ENCODE measurements at regions not wholly inside any gene's neighbourhood (a gene's known extent, or its start where the extent isn't known, plus 50 kb on each side); places are given as distances from the start of the nearest gene placed in this dataset.
"Not testable (repeated sequence)": the region's sequence is repeated elsewhere in the genome, so short reads cannot be mapped to it uniquely, and the experiment has no call there.

GRCh38 chr17:52846767-52847166, 688.3 kb upstream of the CA10 start:
- not testable (repeated sequence) for H3K4me3 ChIP-seq (ENCODE audit: low read depth, low read length); H3K36me3 ChIP-seq (ENCODE audit: control insufficient read depth, insufficient read depth, low read length); H3K4me1 ChIP-seq (ENCODE audit: control insufficient read depth, insufficient read depth, low read length); H3K9ac ChIP-seq (ENCODE audit: low read length); H3K27ac ChIP-seq (ENCODE audit: low read depth, low read length); H3K27me3 ChIP-seq (ENCODE audit: control insufficient read depth, insufficient read depth, low read length); H3K9me3 ChIP-seq (ENCODE audit: control insufficient read depth, insufficient read depth, low read depth, low read length)

DNA sequence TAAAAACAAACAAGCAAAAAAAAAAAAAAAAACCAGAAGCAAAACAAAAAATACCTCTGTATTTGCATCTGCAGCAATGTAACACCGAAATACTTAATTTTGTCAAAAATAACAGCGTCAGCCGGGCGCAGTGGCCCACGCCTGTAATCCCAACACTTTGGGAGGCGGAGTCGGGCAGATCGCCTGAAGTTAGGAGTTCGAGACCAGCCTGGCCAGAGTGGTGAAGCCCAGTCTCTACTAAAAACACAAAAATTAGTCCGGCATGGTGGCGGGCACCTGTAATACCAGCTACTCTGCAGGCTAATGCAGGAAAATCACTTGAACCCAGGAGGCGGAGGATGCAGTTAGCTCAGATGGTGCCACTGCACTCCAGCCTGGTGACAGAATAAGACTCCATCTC, 683.5 kb upstream of the CA10 start:
- no peaks in the 10 kb centered on the region for H3K36me3 ChIP-seq (ENCODE audit: control insufficient read depth, insufficient read depth, low read length)
- no peak overlapping the region for H3K4me3 ChIP-seq (ENCODE audit: low read depth, low read length)
- no peaks in the 10 kb centered on the region for H3K9me3 ChIP-seq (ENCODE audit: control insufficient read depth, insufficient read depth, low read depth, low read length)
- H3K9ac ChIP-seq (ENCODE audit: low read length): no peak overlapping the region
- H3K27ac ChIP-seq (ENCODE audit: low read depth, low read length): no peak overlapping the region
- H3K4me1 ChIP-seq (ENCODE audit: control insufficient read depth, insufficient read depth, low read length): no peaks in the 10 kb centered on the region
- no peaks in the 10 kb centered on the region for H3K27me3 ChIP-seq (ENCODE audit: control insufficient read depth, insufficient read depth, low read length)

GRCh38 chr17:52837492-52837891, 679.0 kb upstream of the CA10 start:
- no peaks in the 10 kb centered on the region for H3K4me1 ChIP-seq (ENCODE audit: control insufficient read depth, insufficient read depth, low read length)
- no peak overlapping the region for H3K4me3 ChIP-seq (ENCODE audit: low read depth, low read length)
- H3K9me3 ChIP-seq (ENCODE audit: control insufficient read depth, insufficient read depth, low read depth, low read length): no peaks in the 10 kb centered on the region
- no peak overlapping the region for H3K9ac ChIP-seq (ENCODE audit: low read length)
- no peaks in the 10 kb centered on the region for H3K36me3 ChIP-seq (ENCODE audit: control insufficient read depth, insufficient read depth, low read length)
- no peak overlapping the region for H3K27ac ChIP-seq (ENCODE audit: low read depth, low read length)
- no peaks in the 10 kb centered on the region for H3K27me3 ChIP-seq (ENCODE audit: control insufficient read depth, insufficient read depth, low read length)

- no peak overlapping the region for H3K27ac ChIP-seq (ENCODE audit: low read depth, low read length)
- 0 out of 2 replicates have a peak, but pooled peaks cover 2% of the 10 kb centered on the region for H3K9me3 ChIP-seq (ENCODE audit: control insufficient read depth, insufficient read depth, low read depth, low read length)
- no peaks in the 10 kb centered on the region for H3K4me1 ChIP-seq (ENCODE audit: control insufficient read depth, insufficient read depth, low read length)
- no peaks in the 10 kb centered on the region for H3K36me3 ChIP-seq (ENCODE audit: control insufficient read depth, insufficient read depth, low read length)
- no peak overlapping the region for H3K4me3 ChIP-seq (ENCODE audit: low read depth, low read length)
- no peaks in the 10 kb centered on the region for H3K27me3 ChIP-seq (ENCODE audit: control insufficient read depth, insufficient read depth, low read length)
- H3K9ac ChIP-seq (ENCODE audit: low read length): no peak overlapping the region
These were observed 673.0 kb upstream of the CA10 start for GRCh38 chr17:52831536-52831935.

DNA sequence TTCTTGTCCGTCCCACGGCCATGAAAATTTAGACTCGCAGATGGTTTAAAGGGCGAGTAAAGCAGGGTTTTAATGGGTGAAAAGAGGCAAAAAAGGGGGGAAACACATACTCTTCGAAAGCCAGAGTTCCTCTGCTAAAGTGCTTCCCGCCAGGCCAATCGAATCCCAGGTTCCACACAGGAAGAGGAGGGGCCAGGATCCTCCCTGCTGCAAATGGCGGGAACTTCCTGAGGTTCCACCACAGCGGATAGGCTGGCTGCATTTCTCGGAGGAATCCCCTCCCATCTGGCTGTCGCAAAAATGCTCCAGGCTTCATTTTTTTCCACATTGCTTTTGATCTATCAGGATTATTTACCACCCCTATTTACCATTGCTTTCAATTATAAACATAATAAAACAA, 670.1 kb upstream of the CA10 start:
- 0 out of 2 replicates have a peak, but pooled peaks cover 2% of the 10 kb centered on the region for H3K9me3 ChIP-seq (ENCODE audit: control insufficient read depth, insufficient read depth, low read depth, low read length)
- no peak overlapping the region for H3K4me3 ChIP-seq (ENCODE audit: low read depth, low read length)
- H3K4me1 ChIP-seq (ENCODE audit: control insufficient read depth, insufficient read depth, low read length): no peaks in the 10 kb centered on the region
- no peaks in the 10 kb centered on the region for H3K36me3 ChIP-seq (ENCODE audit: control insufficient read depth, insufficient read depth, low read length)
- no peak overlapping the region for H3K27ac ChIP-seq (ENCODE audit: low read depth, low read length)
- no peak overlapping the region for H3K9ac ChIP-seq (ENCODE audit: low read length)
- H3K27me3 ChIP-seq (ENCODE audit: control insufficient read depth, insufficient read depth, low read length): no peaks in the 10 kb centered on the region

DNA sequence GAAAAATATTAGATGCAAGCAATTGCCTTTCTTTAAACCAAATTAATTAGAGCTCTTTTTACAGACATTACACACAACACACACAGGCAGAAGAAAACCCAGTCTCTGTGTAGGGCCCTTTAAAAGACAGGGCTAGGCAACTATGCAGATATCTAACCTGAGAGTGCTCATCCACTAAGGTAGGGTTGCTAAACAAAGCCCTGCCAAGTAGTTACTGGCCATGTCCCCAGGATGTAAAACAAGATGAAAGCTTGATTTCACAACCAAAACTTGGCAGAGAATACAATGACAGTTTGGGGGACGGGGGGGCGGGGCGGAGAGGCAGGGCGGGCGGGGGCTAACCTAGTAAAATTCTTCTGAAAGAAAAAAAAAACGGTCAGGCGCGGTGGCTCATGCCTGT, 669.0 kb upstream of the CA10 start:
- no peaks in the 10 kb centered on the region for H3K27me3 ChIP-seq (ENCODE audit: control insufficient read depth, insufficient read depth, low read length)

GRCh38 chr17:52824542-52824941, 666.0 kb upstream of the CA10 start:
- Histone ChIP-seq H3K9me3 (ENCODE audit: control insufficient read depth, insufficient read depth, low read depth, low read length) (0 out of 2 replicates have a peak, but pooled peaks cover 2% of the 10 kb centered on the region), H3K36me3 (ENCODE audit: control insufficient read depth, insufficient read depth, low read length) (no peaks in the 10 kb centered on the region), H3K27me3 (ENCODE audit: control insufficient read depth, insufficient read depth, low read length) (no peaks in the 10 kb centered on the region), H3K9ac (ENCODE audit: low read length) (no peak overlapping the region), H3K27ac (ENCODE audit: low read depth, low read length) (no peak overlapping the region), H3K4me1 (ENCODE audit: control insufficient read depth, insufficient read depth, low read length) (no peaks in the 10 kb centered on the region), H3K4me3 (ENCODE audit: low read depth, low read length) (no peak overlapping the region)

More for the DNA sequence above, 669.0 kb upstream of the CA10 start:
- Histone ChIP-seq H3K4me1 (ENCODE audit: control insufficient read depth, insufficient read depth, low read length) (no peaks in the 10 kb centered on the region), H3K27ac (ENCODE audit: low read depth, low read length) (no peak overlapping the region), H3K4me3 (ENCODE audit: low read depth, low read length) (no peak overlapping the region), H3K9me3 (ENCODE audit: control insufficient read depth, insufficient read depth, low read depth, low read length) (0 out of 2 replicates have a peak, but pooled peaks cover 2% of the 10 kb centered on the region), H3K9ac (ENCODE audit: low read length) (no peak overlapping the region), H3K36me3 (ENCODE audit: control insufficient read depth, insufficient read depth, low read length) (no peaks in the 10 kb centered on the region)

DNA sequence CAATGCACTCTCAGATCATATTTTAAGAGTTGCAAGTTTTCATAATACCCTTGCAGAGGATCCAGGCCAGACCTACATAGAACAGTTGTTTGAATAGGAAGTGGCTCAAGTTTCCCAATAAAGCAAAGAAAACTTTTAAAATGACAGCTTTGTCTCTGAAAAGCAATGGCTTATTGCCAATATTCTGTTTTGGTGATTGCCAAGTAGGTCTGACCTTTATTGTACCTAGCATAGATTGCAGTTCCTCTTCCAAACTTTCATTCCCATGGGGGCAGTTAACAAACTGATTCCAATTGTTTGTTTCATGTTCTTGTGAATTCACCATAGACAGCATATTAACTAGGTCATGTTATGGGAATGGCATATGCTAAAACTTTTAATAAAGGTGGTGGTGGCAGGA, 664.6 kb upstream of the CA10 start:
- H3K4me3 ChIP-seq (ENCODE audit: low read depth, low read length): no peak overlapping the region
- no peaks in the 10 kb centered on the region for H3K9me3 ChIP-seq (ENCODE audit: control insufficient read depth, insufficient read depth, low read depth, low read length)
- no peak overlapping the region for H3K27ac ChIP-seq (ENCODE audit: low read depth, low read length)
- no peaks in the 10 kb centered on the region for H3K36me3 ChIP-seq (ENCODE audit: control insufficient read depth, insufficient read depth, low read length)
- H3K27me3 ChIP-seq (ENCODE audit: control insufficient read depth, insufficient read depth, low read length): no peaks in the 10 kb centered on the region
- H3K9ac ChIP-seq (ENCODE audit: low read length): no peak overlapping the region
- H3K4me1 ChIP-seq (ENCODE audit: control insufficient read depth, insufficient read depth, low read length): no peaks in the 10 kb centered on the region

DNA sequence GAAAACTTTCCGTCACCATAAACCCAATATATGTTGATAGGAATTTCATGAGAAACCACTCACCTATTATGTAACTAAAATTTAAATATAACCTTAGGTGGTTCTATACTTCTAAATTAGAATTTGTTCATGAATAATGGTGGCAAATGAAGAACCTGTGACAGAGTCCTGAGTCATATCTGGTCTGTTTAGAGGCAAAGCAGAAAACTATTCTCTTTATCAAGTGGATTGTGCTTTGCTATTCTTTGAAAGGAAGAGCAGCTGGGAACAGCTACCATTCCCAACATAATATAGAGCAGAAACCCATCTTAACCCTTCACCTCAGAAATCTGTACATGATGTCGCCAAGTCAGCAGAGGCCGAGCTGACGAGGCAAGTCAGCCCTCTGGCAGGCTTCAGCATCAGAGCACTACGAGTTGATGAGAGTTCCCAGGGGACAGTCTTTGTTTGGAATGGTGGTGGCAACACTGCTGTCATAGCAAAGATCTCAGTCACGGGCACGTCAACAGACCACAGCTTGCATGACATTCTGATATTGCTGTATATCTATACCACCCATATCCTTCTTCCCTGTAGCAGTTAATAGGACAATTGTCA, 631.9 kb upstream of the CA10 start:
- Histone ChIP-seq H3K9ac (ENCODE audit: low read length) (no peak overlapping the region), H3K4me1 (ENCODE audit: control insufficient read depth, insufficient read depth, low read length) (no peaks in the 10 kb centered on the region), H3K27ac (ENCODE audit: low read depth, low read length) (no peak overlapping the region), H3K36me3 (ENCODE audit: control insufficient read depth, insufficient read depth, low read length) (no peaks in the 10 kb centered on the region), H3K4me3 (ENCODE audit: low read depth, low read length) (no peak overlapping the region), H3K9me3 (ENCODE audit: control insufficient read depth, insufficient read depth, low read depth, low read length) (no peaks in the 10 kb centered on the region), H3K27me3 (ENCODE audit: control insufficient read depth, insufficient read depth, low read length) (no peaks in the 10 kb centered on the region)

DNA sequence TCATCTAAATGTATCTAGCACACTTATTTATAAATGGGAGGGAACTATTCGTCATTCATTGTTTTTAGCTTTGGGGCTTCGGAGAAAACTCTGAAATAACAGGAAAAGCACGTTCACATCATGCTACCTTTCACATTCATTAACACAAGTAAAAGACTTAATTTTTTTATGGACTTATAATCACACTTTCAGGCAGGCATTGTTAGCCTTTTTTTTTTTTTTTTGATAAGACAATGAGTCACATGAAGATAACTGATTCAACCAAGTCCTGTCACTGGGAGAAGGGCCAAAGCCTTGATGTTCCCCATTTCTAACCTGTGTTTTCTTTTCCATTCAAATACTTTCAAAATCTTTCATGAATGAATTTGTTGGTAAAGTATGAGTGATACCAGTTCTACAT, 631.3 kb upstream of the CA10 start:
- no peaks in the 10 kb centered on the region for H3K4me1 ChIP-seq (ENCODE audit: control insufficient read depth, insufficient read depth, low read length)
- no peak overlapping the region for H3K9ac ChIP-seq (ENCODE audit: low read length)
- no peaks in the 10 kb centered on the region for H3K36me3 ChIP-seq (ENCODE audit: control insufficient read depth, insufficient read depth, low read length)
- no peak overlapping the region for H3K4me3 ChIP-seq (ENCODE audit: low read depth, low read length)
- no peaks in the 10 kb centered on the region for H3K9me3 ChIP-seq (ENCODE audit: control insufficient read depth, insufficient read depth, low read depth, low read length)
- no peak overlapping the region for H3K27ac ChIP-seq (ENCODE audit: low read depth, low read length)
- H3K27me3 ChIP-seq (ENCODE audit: control insufficient read depth, insufficient read depth, low read length): no peaks in the 10 kb centered on the region

- Histone ChIP-seq H3K27me3 (ENCODE audit: control insufficient read depth, insufficient read depth, low read length) (no peaks in the 10 kb centered on the region; the same call in 1 of the 2 replicates), H3K9me3 (ENCODE audit: control insufficient read depth, insufficient read depth, low read depth, low read length) (no peaks in the 10 kb centered on the region), H3K4me1 (ENCODE audit: control insufficient read depth, insufficient read depth, low read length) (no peaks in the 10 kb centered on the region), H3K27ac (ENCODE audit: low read depth, low read length) (no peak overlapping the region), H3K9ac (ENCODE audit: low read length) (no peak overlapping the region), H3K36me3 (ENCODE audit: control insufficient read depth, insufficient read depth, low read length) (no peaks in the 10 kb centered on the region), H3K4me3 (ENCODE audit: low read depth, low read length) (no peak overlapping the region)
These were observed 617.7 kb upstream of the CA10 start for GRCh38 chr17:52776234-52776633.

GRCh38 chr17:52762794-52763167, 604.3 kb upstream of the CA10 start:
- Histone ChIP-seq H3K27me3 (ENCODE audit: control insufficient read depth, insufficient read depth, low read length) (no peaks in the 10 kb centered on the region), H3K36me3 (ENCODE audit: control insufficient read depth, insufficient read depth, low read length) (no peaks in the 10 kb centered on the region), H3K9me3 (ENCODE audit: control insufficient read depth, insufficient read depth, low read depth, low read length) (no peaks in the 10 kb centered on the region), H3K4me3 (ENCODE audit: low read depth, low read length) (no peak overlapping the region), H3K27ac (ENCODE audit: low read depth, low read length) (no peak overlapping the region), H3K9ac (ENCODE audit: low read length) (no peak overlapping the region), H3K4me1 (ENCODE audit: control insufficient read depth, insufficient read depth, low read length) (peaks cover 4% of the 10 kb centered on the region; the same call in 1 of the 2 replicates)
